H7 (cell line): ENCODE measurements at regions not wholly inside any gene's neighbourhood (a gene's known extent, or its start where the extent isn't known, plus 50 kb on each side); places are given as distances from the start of the nearest gene placed in this dataset.
"Not testable (repeated sequence)": the region's sequence is repeated elsewhere in the genome, so short reads cannot be mapped to it uniquely, and the experiment has no call there.

Experiments used
- DNase-seq: peaks from one replicate; pipeline ENCODE4 v3.0.0; 2012
- H3K27me3 ChIP-seq: 2 replicates; pipeline ENCODE4 v1.6.0; 2011; ENCODE audit warnings: mild to moderate bottlenecking, low read length; ENCODE audit not compliant: control insufficient read depth, insufficient read depth
- H3K36me3 ChIP-seq: replicated peaks from 2 replicates; pipeline ENCODE4 v1.5.1; 2011; ENCODE audit warnings: low read length; ENCODE audit not compliant: control insufficient read depth, insufficient read depth
- H3K4me3 ChIP-seq: 2 replicates; pipeline ENCODE4 v1.5.1; 2011; ENCODE audit warnings: low read depth, mild to moderate bottlenecking, control low read depth, low read length, moderate library complexity; ENCODE audit not compliant: insufficient read depth

DNA sequence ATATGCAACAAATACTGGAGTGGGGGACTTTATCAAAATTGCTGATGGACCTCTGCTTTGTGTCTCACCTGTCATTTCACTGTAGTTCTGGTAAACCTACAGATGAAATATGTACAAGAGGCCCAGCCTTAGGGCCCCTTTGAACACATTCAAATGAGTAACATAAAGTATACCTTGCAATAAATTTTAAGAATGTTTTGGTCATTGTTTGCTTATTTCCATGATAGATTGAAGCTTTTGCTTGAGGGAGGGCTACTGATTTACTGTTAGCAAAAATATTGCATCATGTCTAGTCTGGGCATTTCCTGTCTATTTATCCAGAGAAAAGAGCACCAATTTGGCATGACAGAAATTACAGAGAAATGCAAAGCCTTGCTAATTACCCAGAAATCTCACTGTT, 705.5 kb upstream of the PCDH9 start:
- no peak for DNase-seq
- no peaks in the 10 kb centered on the region for H3K36me3 ChIP-seq
- H3K4me3 ChIP-seq: no peak overlapping the region
- H3K27me3 ChIP-seq: no peaks in the 10 kb centered on the region

DNA sequence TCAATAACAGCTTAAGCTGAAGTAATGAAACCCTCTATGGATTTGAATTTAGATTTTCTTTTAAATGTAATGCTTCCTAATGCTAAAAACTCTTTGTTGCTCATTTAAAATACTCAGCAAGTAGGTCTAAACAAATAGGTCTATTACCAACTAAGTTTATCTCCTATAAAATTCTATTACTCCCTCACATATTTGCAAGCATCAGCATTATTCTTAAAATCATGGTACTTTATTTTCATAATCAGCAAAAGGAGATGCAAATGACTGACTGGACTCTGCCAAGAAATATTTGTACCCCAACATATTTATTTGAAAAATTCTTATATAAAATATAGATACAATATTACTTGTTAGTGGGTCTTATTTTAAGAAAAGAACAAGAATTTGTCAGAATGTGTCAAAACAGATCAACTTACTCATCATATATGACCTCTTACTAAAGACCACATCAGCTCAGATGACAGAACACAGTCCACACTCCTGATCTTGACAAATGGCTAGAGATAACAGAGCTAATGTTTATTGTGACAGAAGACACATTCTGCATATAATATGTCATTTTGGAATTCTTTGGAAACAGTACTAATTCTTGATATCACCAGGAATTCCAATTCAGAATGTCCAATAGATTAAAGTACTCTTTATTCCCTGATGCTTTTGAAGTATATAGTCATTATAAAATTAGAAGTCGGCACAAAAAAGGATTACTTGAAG, 704.6 kb upstream of the PCDH9 start:
- no peak overlapping the region for H3K4me3 ChIP-seq
- no peaks in the 10 kb centered on the region for H3K36me3 ChIP-seq
- no peaks in the 10 kb centered on the region for H3K27me3 ChIP-seq
- DNase-seq: no peak

GRCh38 chr13:67932991-67933390, 702.9 kb upstream of the PCDH9 start:
- Histone ChIP-seq H3K27me3 (no peaks in the 10 kb centered on the region), H3K36me3 (no peaks in the 10 kb centered on the region), H3K4me3 (no peak overlapping the region)

GRCh38 chr13:67917291-67917987, 687.3 kb upstream of the PCDH9 start:
- no peaks in the 10 kb centered on the region for H3K36me3 ChIP-seq
- no peaks in the 10 kb centered on the region for H3K27me3 ChIP-seq
- H3K4me3 ChIP-seq: no peak overlapping the region
- DNase-seq: no peak

More at GRCh38 chr13:67932991-67933390, 702.9 kb upstream of the PCDH9 start:
- no peak for DNase-seq

GRCh38 chr13:67916650-67917049, 686.5 kb upstream of the PCDH9 start:
- Histone ChIP-seq H3K27me3 (no peaks in the 10 kb centered on the region), H3K36me3 (no peaks in the 10 kb centered on the region), H3K4me3 (no peak overlapping the region)
- DNase-seq: no peak

DNA sequence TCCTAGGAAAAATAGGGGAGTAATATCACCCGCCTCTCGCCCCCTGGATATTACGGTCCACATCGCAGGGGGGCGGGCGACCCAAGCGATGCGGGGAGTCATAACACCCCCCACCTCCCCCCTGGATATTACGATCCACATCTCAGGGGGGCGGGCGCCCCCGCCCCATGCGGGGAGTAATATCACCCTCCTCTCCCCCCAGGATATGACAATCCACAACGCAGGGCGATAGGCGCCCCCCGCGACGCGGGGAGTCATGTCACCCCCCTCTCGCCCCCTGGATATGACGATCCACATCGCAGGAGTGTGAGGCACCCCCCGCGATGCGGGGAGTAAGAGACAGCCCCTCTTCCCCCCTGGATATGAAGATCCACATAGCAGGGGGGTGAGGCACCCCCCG, 684.4 kb upstream of the PCDH9 start:
- DNase-seq: peak; percentile 2
- no peaks in the 10 kb centered on the region for H3K36me3 ChIP-seq
- H3K27me3 ChIP-seq: no peaks in the 10 kb centered on the region
- no peak overlapping the region for H3K4me3 ChIP-seq

DNA sequence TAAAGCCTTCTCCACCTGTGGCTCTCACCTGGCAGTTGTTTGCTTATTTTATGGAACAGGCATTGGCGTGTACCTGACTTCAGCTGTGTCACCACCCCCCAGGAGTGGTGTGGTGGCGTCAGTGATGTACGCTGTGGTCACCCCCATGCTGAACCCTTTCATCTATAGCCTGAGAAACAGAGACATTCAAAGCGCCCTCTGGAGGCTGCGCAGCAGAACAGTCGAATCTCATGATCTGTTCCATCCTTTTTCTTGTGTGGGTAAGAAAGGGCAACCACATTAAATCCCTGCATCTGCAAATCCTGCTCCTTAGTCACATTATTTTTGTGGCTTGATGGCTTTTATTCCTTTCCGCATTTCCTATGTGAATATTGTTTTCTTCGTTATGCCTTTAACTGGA, 672.8 kb upstream of the PCDH9 start:
- not testable (repeated sequence) for H3K36me3 ChIP-seq, H3K4me3 ChIP-seq, H3K27me3 ChIP-seq, DNase-seq

- Histone ChIP-seq H3K36me3 (no peaks in the 10 kb centered on the region), H3K27me3 (no peaks in the 10 kb centered on the region)
- no peak for DNase-seq
These were observed 650.8 kb upstream of the PCDH9 start for GRCh38 chr13:67880916-67881315.

GRCh38 chr13:67878376-67878775, 648.2 kb upstream of the PCDH9 start:
- no peaks in the 10 kb centered on the region for H3K27me3 ChIP-seq
- H3K4me3 ChIP-seq: no peak overlapping the region
- H3K36me3 ChIP-seq: no peaks in the 10 kb centered on the region
- DNase-seq: no peak

More at GRCh38 chr13:67880916-67881315, 650.8 kb upstream of the PCDH9 start:
- no peak overlapping the region for H3K4me3 ChIP-seq

- H3K4me3 ChIP-seq: no peak overlapping the region
- no peak for DNase-seq
- no peaks in the 10 kb centered on the region for H3K36me3 ChIP-seq
- H3K27me3 ChIP-seq: no peaks in the 10 kb centered on the region
These were observed 646.9 kb upstream of the PCDH9 start for GRCh38 chr13:67877031-67877430.

- no peak overlapping the region for H3K4me3 ChIP-seq
- no peaks in the 10 kb centered on the region for H3K36me3 ChIP-seq
- H3K27me3 ChIP-seq: no peaks in the 10 kb centered on the region
- no peak for DNase-seq
These were observed 637.1 kb upstream of the PCDH9 start for GRCh38 chr13:67867206-67867605.

GRCh38 chr13:67860315-67860714, 630.2 kb upstream of the PCDH9 start:
- Histone ChIP-seq H3K27me3 (no peaks in the 10 kb centered on the region), H3K36me3 (no peaks in the 10 kb centered on the region), H3K4me3 (no peak overlapping the region)
- no peak for DNase-seq

- DNase-seq: no peak
- Histone ChIP-seq H3K36me3 (no peaks in the 10 kb centered on the region), H3K27me3 (no peaks in the 10 kb centered on the region), H3K4me3 (no peak overlapping the region)
These were observed 629.8 kb upstream of the PCDH9 start for GRCh38 chr13:67859904-67860303.

- DNase-seq: no peak
- Histone ChIP-seq H3K4me3 (no peak overlapping the region), H3K36me3 (no peaks in the 10 kb centered on the region), H3K27me3 (no peaks in the 10 kb centered on the region)
These were observed 627.6 kb upstream of the PCDH9 start for GRCh38 chr13:67857581-67858310.

DNA sequence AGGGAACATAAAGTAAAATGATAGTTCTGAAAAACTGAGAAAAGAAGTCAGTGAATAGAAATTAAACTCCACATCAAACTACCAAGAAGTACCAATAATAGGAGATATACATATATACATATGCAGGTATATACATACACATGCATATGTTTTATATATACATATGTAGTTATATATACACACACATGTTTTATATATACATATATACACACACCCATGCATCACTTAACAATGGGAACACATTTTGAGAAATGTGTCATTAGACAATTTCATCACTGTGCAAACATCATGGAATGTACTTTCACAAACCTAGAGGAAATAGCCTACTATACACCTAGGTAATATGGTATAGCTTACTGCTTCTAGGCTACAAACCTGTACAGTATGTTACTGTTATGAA, 626.8 kb upstream of the PCDH9 start:
- Histone ChIP-seq H3K27me3 (no peaks in the 10 kb centered on the region), H3K36me3 (no peaks in the 10 kb centered on the region), H3K4me3 (no peak overlapping the region)
- DNase-seq: no peak
